ENCODE measurements at regions not wholly inside any gene's neighbourhood (a gene's known extent, or its start where the extent isn't known, plus 50 kb on each side); places are given as distances from the start of the nearest gene placed in this dataset.
"Not testable (repeated sequence)": the region's sequence is repeated elsewhere in the genome, so short reads cannot be mapped to it uniquely, and the experiment has no call there.

GRCh38 chr22:26949193-26949592 is 291.8 kb downstream of the MIAT start:
- DNase-seq (ENCODE audit: low spot score, unreplicated experiment) = peak; percentile 39
- no peak overlapping the region for H3K27ac Mint-ChIP-seq
- H3K27me3 Mint-ChIP-seq = peaks cover 43% of the 10 kb centered on the region
- H3K4me1 Mint-ChIP-seq (ENCODE audit: low read depth) = no peaks in the 10 kb centered on the region
- no peak overlapping the region for H3K4me3 Mint-ChIP-seq (ENCODE audit: low read depth)
- H3K36me3 Mint-ChIP-seq (ENCODE audit: insufficient read depth) = no peaks in the 10 kb centered on the region
- TF ChIP-seq CTCF (IDR thresholded peaks at IDR 0.05; ENCODE audit: unreplicated experiment) = no peak
- no peaks in the 10 kb centered on the region for H3K9me3 Mint-ChIP-seq (ENCODE audit: low read depth)

GRCh38 chr22:26951139-26951538 is 293.8 kb downstream of the MIAT start:
- H3K27ac Mint-ChIP-seq; H3K4me1 Mint-ChIP-seq (ENCODE audit: low read depth); H3K9me3 Mint-ChIP-seq (ENCODE audit: low read depth); H3K4me3 Mint-ChIP-seq (ENCODE audit: low read depth); DNase-seq (ENCODE audit: low spot score, unreplicated experiment); H3K36me3 Mint-ChIP-seq (ENCODE audit: insufficient read depth): not testable (repeated sequence)
- peaks cover 57% of the 10 kb centered on the region for H3K27me3 Mint-ChIP-seq

GRCh38 chr22:26952004-26952403 is 294.6 kb downstream of the MIAT start:
- no peaks in the 10 kb centered on the region for H3K9me3 Mint-ChIP-seq (ENCODE audit: low read depth)
- TF ChIP-seq CTCF (IDR thresholded peaks at IDR 0.05; ENCODE audit: unreplicated experiment) = no peak
- H3K4me1 Mint-ChIP-seq (ENCODE audit: low read depth) = peaks cover 8% of the 10 kb centered on the region
- H3K27me3 Mint-ChIP-seq = peaks cover 62% of the 10 kb centered on the region
- DNase-seq (ENCODE audit: low spot score, unreplicated experiment) = no peak
- H3K27ac Mint-ChIP-seq = no peak overlapping the region
- no peak overlapping the region for H3K4me3 Mint-ChIP-seq (ENCODE audit: low read depth)
- H3K36me3 Mint-ChIP-seq (ENCODE audit: insufficient read depth) = no peaks in the 10 kb centered on the region

- Mint-ChIP-seq H3K27ac (no peak overlapping the region), H3K9me3 (ENCODE audit: low read depth) (no peaks in the 10 kb centered on the region), H3K4me1 (ENCODE audit: low read depth) (peaks cover 9% of the 10 kb centered on the region), H3K4me3 (ENCODE audit: low read depth) (no peak overlapping the region), H3K36me3 (ENCODE audit: insufficient read depth) (no peaks in the 10 kb centered on the region), H3K27me3 (peaks cover 63% of the 10 kb centered on the region)
- DNase-seq (ENCODE audit: low spot score, unreplicated experiment) = no peak
- no peak for TF ChIP-seq CTCF (IDR thresholded peaks at IDR 0.05; ENCODE audit: unreplicated experiment)
Observed at GRCh38 chr22:26952451-26953011, 295.1 kb downstream of the MIAT start.

- no peak for TF ChIP-seq CTCF (IDR thresholded peaks at IDR 0.05; ENCODE audit: unreplicated experiment)
- Mint-ChIP-seq H3K9me3 (ENCODE audit: low read depth) (no peaks in the 10 kb centered on the region), H3K4me3 (ENCODE audit: low read depth) (no peak overlapping the region), H3K27ac (no peak overlapping the region), H3K36me3 (ENCODE audit: insufficient read depth) (no peaks in the 10 kb centered on the region), H3K4me1 (ENCODE audit: low read depth) (peaks cover 9% of the 10 kb centered on the region), H3K27me3 (peaks cover 66% of the 10 kb centered on the region)
- no peak for DNase-seq (ENCODE audit: low spot score, unreplicated experiment)
Observed at GRCh38 chr22:26953012-26953883, 295.9 kb downstream of the MIAT start.

- peaks cover 9% of the 10 kb centered on the region for H3K4me1 Mint-ChIP-seq (ENCODE audit: low read depth)
- no peaks in the 10 kb centered on the region for H3K9me3 Mint-ChIP-seq (ENCODE audit: low read depth)
- H3K27ac Mint-ChIP-seq = no peak overlapping the region
- no peak overlapping the region for H3K4me3 Mint-ChIP-seq (ENCODE audit: low read depth)
- peaks cover 77% of the 10 kb centered on the region for H3K27me3 Mint-ChIP-seq
- H3K36me3 Mint-ChIP-seq (ENCODE audit: insufficient read depth) = no peaks in the 10 kb centered on the region
- no peak for DNase-seq (ENCODE audit: low spot score, unreplicated experiment)
- no peak for TF ChIP-seq CTCF (IDR thresholded peaks at IDR 0.05; ENCODE audit: unreplicated experiment)
Observed at GRCh38 chr22:26956371-26956770, 299.0 kb downstream of the MIAT start.

Measured in progenitor cell of endocrine pancreas (in vitro differentiated cells).